Activated naive CD8-positive, alpha-beta T cell treated with anti-CD3 and anti-CD28 coated beads, Interleukin-2, amount 50 U/mL, for 24 hours (primary cell): ENCODE measurements at regions not wholly inside any gene's neighbourhood (a gene's known extent, or its start where the extent isn't known, plus 50 kb on each side); places are given as distances from the start of the nearest gene placed in this dataset.

Experiments
- ATAC-seq: fragments of 150-1000 bp; cut with Tn5 transposase; one replicate; pipeline ENCODE4 v1.10.0; 2021
- DNase-seq: peaks from one replicate; pipeline ENCODE4 v3.0.0; 2021
- H3K27ac Mint-ChIP-seq: one replicate; pipeline ENCODE4 v1.8.0; 2021; ENCODE audit warnings: mild to moderate bottlenecking, mixed read lengths
- H3K27me3 Mint-ChIP-seq: one replicate; pipeline ENCODE4 v1.8.0; 2021; ENCODE audit warnings: mixed read lengths
- H3K36me3 Mint-ChIP-seq: one replicate; pipeline ENCODE4 v1.8.0; 2021; ENCODE audit warnings: low read depth, mixed read lengths
- H3K4me1 Mint-ChIP-seq: one replicate; pipeline ENCODE4 v1.8.0; 2021; ENCODE audit warnings: mixed read lengths
- H3K4me3 Mint-ChIP-seq: one replicate; pipeline ENCODE4 v1.8.0; 2021; ENCODE audit warnings: mild to moderate bottlenecking, moderate library complexity, mixed read lengths
- H3K9me3 Mint-ChIP-seq: one replicate; pipeline ENCODE4 v1.8.0; 2021; ENCODE audit warnings: mixed read lengths

DNA sequence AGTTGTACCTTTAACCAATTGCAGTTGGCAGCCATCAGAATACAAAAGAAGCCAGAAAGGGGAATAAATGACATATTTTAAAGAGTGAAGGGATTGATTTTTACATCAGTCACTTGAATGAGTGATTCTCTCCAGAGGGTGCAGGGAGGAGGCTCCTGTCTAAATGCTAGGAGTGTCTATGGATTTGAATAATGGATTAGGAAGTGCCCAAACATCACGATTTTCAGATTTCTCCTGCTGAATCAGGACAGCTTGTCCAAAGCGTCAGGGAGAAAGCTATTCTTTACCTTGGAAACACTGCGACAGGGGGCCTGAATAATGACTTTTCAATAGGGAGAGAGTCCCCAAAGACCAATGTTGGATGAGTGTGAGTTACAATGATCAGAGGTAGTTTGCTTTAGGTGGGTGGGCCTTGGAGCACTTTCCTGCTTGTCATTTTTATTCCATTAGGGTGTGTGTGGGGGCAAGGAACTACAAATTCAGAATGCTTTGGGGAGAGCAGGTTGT is 735.5 kb downstream of the KCNA4 start:
- peaks cover 4% of the 10 kb centered on the region for H3K9me3 Mint-ChIP-seq
- ATAC-seq (no peak), DNase-seq (no peak)
- H3K36me3 Mint-ChIP-seq, result no peaks in the 10 kb centered on the region
- H3K4me3 Mint-ChIP-seq, result no peak overlapping the region
- H3K27me3 Mint-ChIP-seq, result no peaks in the 10 kb centered on the region
- H3K4me1 Mint-ChIP-seq, result no peaks in the 10 kb centered on the region
- H3K27ac Mint-ChIP-seq, result no peak overlapping the region

DNA sequence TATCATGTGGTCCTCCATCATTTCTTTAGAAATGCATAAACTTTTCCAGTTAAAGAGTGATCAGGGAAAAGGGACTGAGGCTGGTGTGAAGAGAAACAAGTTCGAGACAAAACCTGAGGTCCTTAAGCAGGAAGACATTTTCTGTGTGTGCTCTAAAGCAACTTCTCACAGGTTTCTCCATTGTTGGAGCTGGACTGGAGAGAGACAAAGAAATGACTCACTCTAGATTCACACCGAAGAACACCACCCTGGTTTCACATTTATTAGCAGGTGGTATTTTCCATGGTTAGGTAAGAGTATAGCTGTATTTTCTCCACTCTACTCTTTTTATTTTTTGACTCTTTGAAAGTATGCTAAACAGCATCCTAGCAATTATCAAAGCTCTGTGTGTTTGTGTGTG is 736.4 kb downstream of the KCNA4 start:
- no peak overlapping the region for H3K4me3 Mint-ChIP-seq
- no peaks in the 10 kb centered on the region for H3K27me3 Mint-ChIP-seq
- peaks cover 8% of the 10 kb centered on the region for H3K9me3 Mint-ChIP-seq
- no peak overlapping the region for H3K27ac Mint-ChIP-seq
- ATAC-seq (no peak), DNase-seq (no peak)
- no peaks in the 10 kb centered on the region for H3K36me3 Mint-ChIP-seq
- no peaks in the 10 kb centered on the region for H3K4me1 Mint-ChIP-seq

DNA sequence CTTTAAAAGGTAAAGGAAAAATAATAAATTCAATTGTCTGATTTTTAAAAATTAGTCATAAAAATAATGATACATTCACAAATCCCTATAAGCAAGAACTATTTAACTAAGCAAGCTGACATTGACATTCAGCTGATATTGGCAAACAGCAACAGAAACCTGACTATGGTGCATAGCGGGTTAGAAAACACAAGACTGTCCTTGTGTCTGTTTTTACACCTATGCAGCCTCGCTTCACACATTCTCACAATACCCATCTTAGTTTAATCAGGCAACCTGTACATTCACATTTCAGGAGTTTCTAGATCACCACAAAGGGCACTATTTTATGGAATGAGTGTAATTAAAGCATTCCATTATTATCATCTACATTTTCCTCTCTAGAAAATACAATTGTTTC is 737.1 kb downstream of the KCNA4 start:
- H3K9me3 Mint-ChIP-seq, result peaks cover 8% of the 10 kb centered on the region
- no peaks in the 10 kb centered on the region for H3K4me1 Mint-ChIP-seq
- DNase-seq, result no peak
- no peaks in the 10 kb centered on the region for H3K36me3 Mint-ChIP-seq
- H3K4me3 Mint-ChIP-seq, result no peak overlapping the region
- no peak overlapping the region for H3K27ac Mint-ChIP-seq
- no peak for ATAC-seq
- no peaks in the 10 kb centered on the region for H3K27me3 Mint-ChIP-seq

GRCh38 chr11:29272019-29272654 is 744.7 kb downstream of the KCNA4 start:
- Mint-ChIP-seq H3K9me3 (peaks cover 7% of the 10 kb centered on the region), H3K36me3 (no peaks in the 10 kb centered on the region), H3K4me1 (no peaks in the 10 kb centered on the region), H3K27ac (no peak overlapping the region), H3K27me3 (no peaks in the 10 kb centered on the region), H3K4me3 (no peak overlapping the region)
- ATAC-seq, result no peak
- no peak for DNase-seq

DNA sequence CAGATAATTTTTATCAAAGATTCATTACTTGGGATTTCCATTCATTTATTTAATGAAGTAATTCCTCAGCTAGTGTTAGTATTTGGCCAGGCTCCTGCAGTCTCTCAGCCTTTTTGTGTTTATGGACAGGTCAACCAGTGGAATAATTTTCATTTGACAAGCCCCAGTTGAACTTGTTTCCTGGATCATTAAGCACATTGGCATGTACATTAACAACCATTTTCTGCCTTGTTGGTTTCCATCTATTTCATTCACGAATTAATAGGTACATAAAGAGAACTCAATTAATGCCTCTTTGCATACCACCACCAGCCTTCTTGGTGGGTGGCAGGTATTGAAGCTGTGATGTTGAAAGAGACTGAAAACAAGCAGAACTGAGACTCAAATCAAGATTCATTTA is 745.2 kb downstream of the KCNA4 start:
- Mint-ChIP-seq H3K27me3 (no peaks in the 10 kb centered on the region), H3K36me3 (no peaks in the 10 kb centered on the region), H3K4me1 (no peaks in the 10 kb centered on the region), H3K9me3 (peaks cover 7% of the 10 kb centered on the region), H3K4me3 (no peak overlapping the region), H3K27ac (no peak overlapping the region)
- ATAC-seq, result no peak
- no peak for DNase-seq

- Mint-ChIP-seq H3K4me3 (no peak overlapping the region), H3K4me1 (no peaks in the 10 kb centered on the region), H3K9me3 (peaks cover 7% of the 10 kb centered on the region), H3K27ac (no peak overlapping the region), H3K27me3 (no peaks in the 10 kb centered on the region), H3K36me3 (no peaks in the 10 kb centered on the region)
- no peak for DNase-seq
- no peak for ATAC-seq
Observed at GRCh38 chr11:29268733-29269132, 748.1 kb downstream of the KCNA4 start.

GRCh38 chr11:29265792-29266191 is 751.0 kb downstream of the KCNA4 start:
- no peaks in the 10 kb centered on the region for H3K4me1 Mint-ChIP-seq
- H3K36me3 Mint-ChIP-seq, result no peaks in the 10 kb centered on the region
- no peak overlapping the region for H3K4me3 Mint-ChIP-seq
- DNase-seq (no peak), ATAC-seq (no peak)
- H3K9me3 Mint-ChIP-seq, result peaks cover 10% of the 10 kb centered on the region
- H3K27me3 Mint-ChIP-seq, result no peaks in the 10 kb centered on the region
- H3K27ac Mint-ChIP-seq, result no peak overlapping the region

GRCh38 chr11:29265381-29265780 is 751.4 kb downstream of the KCNA4 start:
- no peak for ATAC-seq
- Mint-ChIP-seq H3K36me3 (no peaks in the 10 kb centered on the region), H3K4me3 (no peak overlapping the region), H3K9me3 (peaks cover 10% of the 10 kb centered on the region), H3K27ac (no peak overlapping the region), H3K4me1 (no peaks in the 10 kb centered on the region), H3K27me3 (no peaks in the 10 kb centered on the region)
- no peak for DNase-seq

GRCh38 chr11:29263971-29264682 is 752.7 kb downstream of the KCNA4 start:
- DNase-seq, result no peak
- no peak for ATAC-seq
- no peak overlapping the region for H3K4me3 Mint-ChIP-seq
- no peak overlapping the region for H3K27ac Mint-ChIP-seq
- no peaks in the 10 kb centered on the region for H3K4me1 Mint-ChIP-seq
- H3K36me3 Mint-ChIP-seq, result no peaks in the 10 kb centered on the region
- H3K9me3 Mint-ChIP-seq, result peaks cover 10% of the 10 kb centered on the region
- H3K27me3 Mint-ChIP-seq, result no peaks in the 10 kb centered on the region

- H3K4me3 Mint-ChIP-seq, result no peak overlapping the region
- H3K9me3 Mint-ChIP-seq, result peaks cover 23% of the 10 kb centered on the region
- H3K27ac Mint-ChIP-seq, result no peak overlapping the region
- no peaks in the 10 kb centered on the region for H3K27me3 Mint-ChIP-seq
- H3K4me1 Mint-ChIP-seq, result no peaks in the 10 kb centered on the region
- ATAC-seq (no peak), DNase-seq (no peak)
- H3K36me3 Mint-ChIP-seq, result no peaks in the 10 kb centered on the region
Observed at GRCh38 chr11:29261831-29262230, 755.0 kb downstream of the KCNA4 start.

DNA sequence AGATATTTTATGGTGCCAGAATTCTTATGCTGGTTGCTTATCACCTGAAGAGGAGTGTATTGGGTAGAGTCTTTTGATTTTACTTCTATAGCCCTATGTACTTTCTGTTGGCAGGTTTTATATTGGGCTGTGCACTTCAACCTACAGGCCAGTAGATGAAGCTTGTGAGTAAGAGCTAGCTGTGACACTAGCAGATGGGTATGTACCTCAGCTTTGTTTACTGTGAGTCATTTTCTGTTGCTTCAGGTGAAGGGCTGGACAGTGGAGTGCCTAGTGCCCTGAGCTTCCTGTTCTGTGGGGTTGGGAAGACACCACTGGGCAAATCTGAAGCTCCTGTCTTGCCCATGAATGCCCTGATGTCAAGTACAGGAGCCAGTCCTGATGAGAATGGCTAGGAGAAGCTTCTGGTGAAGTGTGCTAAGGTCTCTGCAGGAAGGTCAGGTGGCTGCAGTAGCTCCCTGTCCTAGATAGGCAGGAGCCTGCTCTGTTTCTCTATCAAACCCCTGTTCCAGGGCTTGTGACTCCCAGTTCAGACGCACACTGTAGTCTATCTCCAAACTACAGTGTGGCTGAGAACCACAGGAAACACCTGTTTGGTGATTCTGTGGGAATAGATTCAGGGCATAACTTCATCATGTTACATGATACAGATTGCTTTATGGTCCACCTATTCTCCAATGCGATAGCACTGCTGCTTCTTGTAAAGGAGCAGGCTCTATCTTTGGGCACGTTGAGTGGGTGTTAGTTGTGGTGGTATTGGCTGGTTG is 755.7 kb downstream of the KCNA4 start:
- Mint-ChIP-seq H3K36me3 (no peaks in the 10 kb centered on the region), H3K4me1 (no peaks in the 10 kb centered on the region), H3K4me3 (no peak overlapping the region), H3K9me3 (peaks cover 23% of the 10 kb centered on the region), H3K27ac (no peak overlapping the region), H3K27me3 (no peaks in the 10 kb centered on the region)
- ATAC-seq (no peak), DNase-seq (no peak)

GRCh38 chr11:29258411-29258810 is 758.4 kb downstream of the KCNA4 start:
- ATAC-seq, result no peak
- Mint-ChIP-seq H3K27me3 (no peaks in the 10 kb centered on the region), H3K9me3 (peaks cover 29% of the 10 kb centered on the region), H3K36me3 (no peaks in the 10 kb centered on the region), H3K4me1 (no peaks in the 10 kb centered on the region), H3K4me3 (no peak overlapping the region), H3K27ac (no peak overlapping the region)
- no peak for DNase-seq

DNA sequence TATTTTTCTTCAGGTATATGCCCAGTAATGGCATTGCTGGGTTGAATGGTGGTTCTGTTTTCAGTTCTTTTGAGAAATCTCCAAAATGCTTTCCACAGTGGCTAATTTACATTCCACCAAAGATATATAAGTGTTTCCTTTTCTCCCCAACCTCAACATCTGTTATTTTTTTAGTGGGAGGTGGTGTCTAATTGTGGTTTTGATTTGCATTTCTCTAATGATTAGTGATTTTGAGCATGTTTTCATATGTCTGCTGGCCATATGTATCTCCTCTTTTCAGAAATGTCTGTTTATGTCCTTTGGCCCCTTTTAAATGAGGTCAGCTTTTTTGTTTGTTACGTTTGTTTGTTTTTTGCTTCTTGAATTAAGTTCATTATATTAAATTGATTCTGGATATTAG is 760.2 kb downstream of the KCNA4 start:
- DNase-seq (no peak), ATAC-seq (no peak)
- H3K36me3 Mint-ChIP-seq, result no peaks in the 10 kb centered on the region
- no peaks in the 10 kb centered on the region for H3K4me1 Mint-ChIP-seq
- H3K4me3 Mint-ChIP-seq, result no peak overlapping the region
- no peaks in the 10 kb centered on the region for H3K27me3 Mint-ChIP-seq
- no peak overlapping the region for H3K27ac Mint-ChIP-seq
- H3K9me3 Mint-ChIP-seq, result peaks cover 25% of the 10 kb centered on the region

DNA sequence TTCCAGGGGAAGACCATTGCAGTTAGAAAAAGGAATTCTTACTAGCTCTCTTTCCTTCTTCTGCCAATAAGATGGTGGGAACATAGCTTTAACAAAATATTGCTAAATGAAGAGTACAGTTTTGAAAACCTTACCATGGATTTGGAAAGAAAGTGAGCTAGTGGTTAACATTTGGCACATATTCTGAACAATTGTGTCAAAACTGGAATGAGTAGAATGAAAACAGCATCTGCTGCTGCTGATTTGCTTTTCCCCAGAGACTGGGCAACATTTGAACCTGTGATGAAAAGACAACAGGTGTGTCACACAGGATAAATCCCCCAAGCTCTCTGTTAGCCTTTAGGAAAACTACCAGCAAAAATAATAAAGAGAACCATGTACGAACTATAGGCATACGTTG is 761.4 kb downstream of the KCNA4 start:
- Mint-ChIP-seq H3K4me1 (no peaks in the 10 kb centered on the region), H3K4me3 (no peak overlapping the region), H3K27ac (no peak overlapping the region), H3K27me3 (no peaks in the 10 kb centered on the region), H3K36me3 (no peaks in the 10 kb centered on the region), H3K9me3 (peaks cover 32% of the 10 kb centered on the region)
- ATAC-seq (no peak), DNase-seq (no peak)

DNA sequence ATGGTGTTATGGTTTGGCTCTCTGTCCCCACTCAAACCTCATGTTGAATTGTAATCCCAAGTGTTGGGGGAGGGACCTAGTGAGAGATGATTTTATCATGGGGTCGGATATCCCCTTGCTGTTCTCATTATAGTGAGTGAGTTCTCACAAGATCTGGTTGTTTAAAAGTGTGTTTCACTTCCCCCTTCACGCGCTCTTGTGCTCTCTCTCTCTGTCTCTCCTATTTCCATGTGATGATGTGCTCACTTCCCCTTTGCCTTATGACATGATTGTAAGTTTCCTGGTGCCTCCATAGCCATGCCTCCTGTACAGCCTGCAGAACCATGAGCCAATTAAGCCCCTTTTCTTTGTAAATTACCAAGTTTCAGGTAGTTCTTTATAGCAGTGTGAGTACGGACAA is 765.1 kb downstream of the KCNA4 start:
- Mint-ChIP-seq H3K36me3 (no peaks in the 10 kb centered on the region), H3K4me3 (no peak overlapping the region), H3K9me3 (peaks cover 20% of the 10 kb centered on the region), H3K4me1 (no peaks in the 10 kb centered on the region), H3K27ac (no peak overlapping the region), H3K27me3 (no peaks in the 10 kb centered on the region)
- DNase-seq, result no peak
- no peak for ATAC-seq
